SKM-1 (cell line): ENCODE measurements at regions not wholly inside any gene's neighbourhood (a gene's known extent, or its start where the extent isn't known, plus 50 kb on each side); places are given as distances from the start of the nearest gene placed in this dataset.
"Not testable (repeated sequence)": the region's sequence is repeated elsewhere in the genome, so short reads cannot be mapped to it uniquely, and the experiment has no call there.

Experiments used
- DNase-seq: peaks from one replicate; lab custom pipeline; 2025; ENCODE audit not compliant: unreplicated experiment; lab: John Stamatoyannopoulos, UW

GRCh38 chr9:135173066-135173465 lies 85.6 kb downstream of the OLFM1 start:
- no peak for DNase-seq

- DNase-seq = no peak
Measured at GRCh38 chr9:135174248-135174647, 86.8 kb downstream of the OLFM1 start.

GRCh38 chr9:135174981-135175380 lies 87.5 kb downstream of the OLFM1 start:
- DNase-seq = no peak

GRCh38 chr9:135176284-135176683 lies 88.8 kb downstream of the OLFM1 start:
- no peak for DNase-seq

- DNase-seq = not testable (repeated sequence)
Measured at GRCh38 chr9:135177562-135177961, 90.1 kb downstream of the OLFM1 start.

GRCh38 chr9:135178498-135178897 lies 91.0 kb downstream of the OLFM1 start:
- no peak for DNase-seq

- DNase-seq = no peak
Measured at GRCh38 chr9:135179041-135179440, 91.6 kb downstream of the OLFM1 start.

GRCh38 chr9:135179976-135180375 lies 92.5 kb downstream of the OLFM1 start:
- DNase-seq = no peak

GRCh38 chr9:135180586-135180985 lies 93.1 kb downstream of the OLFM1 start:
- DNase-seq = no peak

- DNase-seq = no peak
Measured at GRCh38 chr9:135181336-135181735, 93.9 kb downstream of the OLFM1 start.

GRCh38 chr9:135181841-135182240 lies 94.4 kb downstream of the OLFM1 start:
- DNase-seq = not testable (repeated sequence)

GRCh38 chr9:135183069-135183468 lies 95.6 kb downstream of the OLFM1 start:
- no peak for DNase-seq

- DNase-seq = no peak
Measured at GRCh38 chr9:135183528-135184180, 96.2 kb downstream of the OLFM1 start.

- DNase-seq = no peak
Measured at GRCh38 chr9:135184181-135185053, 96.9 kb downstream of the OLFM1 start.

GRCh38 chr9:135185060-135185459 lies 97.6 kb downstream of the OLFM1 start:
- no peak for DNase-seq

- DNase-seq = no peak
Measured at GRCh38 chr9:135186248-135187164, 99.0 kb downstream of the OLFM1 start.

GRCh38 chr9:135187365-135187764 lies 99.9 kb downstream of the OLFM1 start:
- DNase-seq = no peak

- no peak for DNase-seq
Measured at GRCh38 chr9:135188681-135189151, 101.2 kb downstream of the OLFM1 start.

GRCh38 chr9:135189497-135189896 lies 102.0 kb downstream of the OLFM1 start:
- no peak for DNase-seq

- DNase-seq = no peak
Measured at GRCh38 chr9:135190789-135191577, 103.5 kb downstream of the OLFM1 start.
